ENCODE measurements at regions not wholly inside any gene's neighbourhood (a gene's known extent, or its start where the extent isn't known, plus 50 kb on each side); places are given as distances from the start of the nearest gene placed in this dataset.

GRCh38 chr2:129224486-129224885 lies 755.0 kb upstream of the RAB6C start:
- dilution Hi-C loops (cut with MboI; ENCODE audit: extremely low pct_ligation_motif_present, low sequenced_read_pairs), result no loop called here
- Histone ChIP-seq H3K4me2 (ENCODE audit: control insufficient read depth, extremely low read depth, insufficient read depth, low read depth, low read length) (no peak overlapping the region), H3K36me3 (ENCODE audit: control insufficient read depth in 2 of 2, extremely low read depth in 1 of 2, insufficient read depth in 2 of 2, low read length in 2 of 2) (no peaks in the 10 kb centered on the region), H3K4me1 (ENCODE audit: control insufficient read depth, extremely low read depth, insufficient read depth, low read length) (no peaks in the 10 kb centered on the region), H2AFZ (ENCODE audit: control insufficient read depth, low read length) (no peak overlapping the region), H4K20me1 (ENCODE audit: control insufficient read depth, extremely low read depth, insufficient read depth, low read length) (no peaks in the 10 kb centered on the region), H3K27ac (ENCODE audit: control insufficient read depth, insufficient read depth, low read length) (no peak overlapping the region), H3K9ac (ENCODE audit: control insufficient read depth, extremely low read depth, insufficient read depth, low read length) (no peak overlapping the region), H3K4me3 (ENCODE audit: control insufficient read depth in 2 of 3, extremely low read depth in 1 of 3, insufficient read depth in 2 of 3, low read depth in 1 of 3, low read length in 3 of 3) (no peak overlapping the region), H3K9me3 (ENCODE audit: control insufficient read depth, low read depth, low read length) (no peaks in the 10 kb centered on the region), H3K9me1 (ENCODE audit: control insufficient read depth, extremely low read depth, insufficient read depth, low read length) (no peaks in the 10 kb centered on the region), H3K27me3 (ENCODE audit: control insufficient read depth, extremely low read depth, insufficient read depth, low read length) (no peaks in the 10 kb centered on the region), H3K79me2 (ENCODE audit: control insufficient read depth, insufficient read depth, low read length) (no peaks in the 10 kb centered on the region)
- FAIRE-seq, result no peak
- TF ChIP-seq CTCF (optimal IDR thresholded peaks at IDR 0.05 in 1 of 3, IDR thresholded peaks at IDR 0.05 in 1 of 3, conservative IDR thresholded peaks at IDR 0.05 in 1 of 3; ENCODE audit: extremely low read depth in 1 of 3, insufficient read depth in 2 of 3, low read length in 3 of 3) (no peak), EZH2 (IDR thresholded peaks at IDR 0.05; ENCODE audit: low read length) (no peak)
- DNase-seq (ENCODE audit: low read depth, low spot score), result no peak

- DNase-seq (ENCODE audit: low read depth, low spot score) (no peak), FAIRE-seq (no peak)
- Histone ChIP-seq H3K4me1 (ENCODE audit: control insufficient read depth, extremely low read depth, insufficient read depth, low read length) (peaks cover 18% of the 10 kb centered on the region), H3K9me1 (ENCODE audit: control insufficient read depth, extremely low read depth, insufficient read depth, low read length) (no peaks in the 10 kb centered on the region), H3K4me2 (ENCODE audit: control insufficient read depth, extremely low read depth, insufficient read depth, low read depth, low read length) (no peak overlapping the region), H4K20me1 (ENCODE audit: control insufficient read depth, extremely low read depth, insufficient read depth, low read length) (no peaks in the 10 kb centered on the region), H3K9me3 (ENCODE audit: control insufficient read depth, low read depth, low read length) (no peaks in the 10 kb centered on the region), H2AFZ (ENCODE audit: control insufficient read depth, low read length) (no peak overlapping the region), H3K79me2 (ENCODE audit: control insufficient read depth, insufficient read depth, low read length) (no peaks in the 10 kb centered on the region), H3K27me3 (ENCODE audit: control insufficient read depth, extremely low read depth, insufficient read depth, low read length) (no peaks in the 10 kb centered on the region), H3K36me3 (ENCODE audit: control insufficient read depth in 2 of 2, extremely low read depth in 1 of 2, insufficient read depth in 2 of 2, low read length in 2 of 2) (no peaks in the 10 kb centered on the region), H3K27ac (ENCODE audit: control insufficient read depth, insufficient read depth, low read length) (no peak overlapping the region), H3K9ac (ENCODE audit: control insufficient read depth, extremely low read depth, insufficient read depth, low read length) (no peak overlapping the region), H3K4me3 (ENCODE audit: control insufficient read depth in 2 of 3, extremely low read depth in 1 of 3, insufficient read depth in 2 of 3, low read depth in 1 of 3, low read length in 3 of 3) (no peak overlapping the region)
- no peak for TF ChIP-seq CTCF (optimal IDR thresholded peaks at IDR 0.05 in 1 of 3, IDR thresholded peaks at IDR 0.05 in 1 of 3, conservative IDR thresholded peaks at IDR 0.05 in 1 of 3; ENCODE audit: extremely low read depth in 1 of 3, insufficient read depth in 2 of 3, low read length in 3 of 3)
- no peak for TF ChIP-seq EZH2 (IDR thresholded peaks at IDR 0.05; ENCODE audit: low read length)
- dilution Hi-C loops (cut with MboI; ENCODE audit: extremely low pct_ligation_motif_present, low sequenced_read_pairs), result no loop called here
Measured at GRCh38 chr2:129229196-129229595, 750.3 kb upstream of the RAB6C start.
